ENCODE measurements at regions not wholly inside any gene's neighbourhood (a gene's known extent, or its start where the extent isn't known, plus 50 kb on each side); places are given as distances from the start of the nearest gene placed in this dataset.

DNA sequence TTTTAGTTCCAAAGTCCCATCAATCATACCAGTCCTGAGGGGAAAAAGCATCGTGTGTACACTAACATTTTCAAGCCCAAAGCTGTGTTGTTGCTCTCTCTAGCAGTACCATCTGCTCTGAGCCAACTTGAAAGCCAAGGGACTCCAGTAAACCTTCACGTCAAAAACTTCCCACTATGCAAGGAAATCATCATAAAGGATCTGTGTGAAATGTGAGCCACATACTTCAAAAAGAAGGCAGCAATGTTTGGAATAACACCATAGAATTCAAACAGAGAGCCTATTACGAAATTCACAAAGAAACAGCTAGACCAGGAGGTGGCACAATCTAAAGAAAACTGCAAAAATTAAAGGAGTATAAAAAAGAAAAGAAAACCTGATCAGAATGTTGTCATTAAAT lies 399.8 kb upstream of the EPHA7 start:
- TF ChIP-seq CTCF (IDR thresholded peaks at IDR 0.05) = no peak
- TF ChIP-seq POLR2A (IDR thresholded peaks at IDR 0.05) = no peak
- TF ChIP-seq POLR2AphosphoS5 (IDR thresholded peaks at IDR 0.05) = no peak
